GM12801 (cell line): ENCODE measurements at regions not wholly inside any gene's neighbourhood (a gene's known extent, or its start where the extent isn't known, plus 50 kb on each side); places are given as distances from the start of the nearest gene placed in this dataset.

ENCODE experiments used
- TF ChIP-seq, protein P1 (sequence below): IDR thresholded peaks from one replicate; pipeline ENCODE4 v1.5.1; 2011; ENCODE audit warnings: control low read depth; ENCODE audit not compliant: insufficient read length; ENCODE audit errors: extremely low read depth

DNA sequence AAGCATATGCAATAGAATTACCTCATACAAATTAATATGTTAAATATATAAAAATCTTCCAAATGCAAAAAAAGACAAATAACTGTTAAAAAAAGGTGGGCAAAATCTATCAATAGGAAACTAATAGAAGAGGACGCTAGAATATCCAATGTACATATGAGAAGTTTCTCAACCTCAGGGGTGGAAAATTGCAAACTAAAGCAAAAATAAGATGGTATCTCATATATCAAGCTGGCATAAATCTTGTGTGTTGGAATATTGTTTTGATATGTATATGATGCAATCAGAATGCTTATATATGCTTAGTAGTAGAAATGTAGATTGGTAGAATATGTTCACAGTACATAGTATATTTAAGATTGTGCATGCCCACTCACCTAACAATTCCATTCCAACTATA is 395.0 kb upstream of the OPRM1 start:
- TF ChIP-seq, protein P1, sequence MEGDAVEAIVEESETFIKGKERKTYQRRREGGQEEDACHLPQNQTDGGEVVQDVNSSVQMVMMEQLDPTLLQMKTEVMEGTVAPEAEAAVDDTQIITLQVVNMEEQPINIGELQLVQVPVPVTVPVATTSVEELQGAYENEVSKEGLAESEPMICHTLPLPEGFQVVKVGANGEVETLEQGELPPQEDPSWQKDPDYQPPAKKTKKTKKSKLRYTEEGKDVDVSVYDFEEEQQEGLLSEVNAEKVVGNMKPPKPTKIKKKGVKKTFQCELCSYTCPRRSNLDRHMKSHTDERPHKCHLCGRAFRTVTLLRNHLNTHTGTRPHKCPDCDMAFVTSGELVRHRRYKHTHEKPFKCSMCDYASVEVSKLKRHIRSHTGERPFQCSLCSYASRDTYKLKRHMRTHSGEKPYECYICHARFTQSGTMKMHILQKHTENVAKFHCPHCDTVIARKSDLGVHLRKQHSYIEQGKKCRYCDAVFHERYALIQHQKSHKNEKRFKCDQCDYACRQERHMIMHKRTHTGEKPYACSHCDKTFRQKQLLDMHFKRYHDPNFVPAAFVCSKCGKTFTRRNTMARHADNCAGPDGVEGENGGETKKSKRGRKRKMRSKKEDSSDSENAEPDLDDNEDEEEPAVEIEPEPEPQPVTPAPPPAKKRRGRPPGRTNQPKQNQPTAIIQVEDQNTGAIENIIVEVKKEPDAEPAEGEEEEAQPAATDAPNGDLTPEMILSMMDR, result no peak

DNA sequence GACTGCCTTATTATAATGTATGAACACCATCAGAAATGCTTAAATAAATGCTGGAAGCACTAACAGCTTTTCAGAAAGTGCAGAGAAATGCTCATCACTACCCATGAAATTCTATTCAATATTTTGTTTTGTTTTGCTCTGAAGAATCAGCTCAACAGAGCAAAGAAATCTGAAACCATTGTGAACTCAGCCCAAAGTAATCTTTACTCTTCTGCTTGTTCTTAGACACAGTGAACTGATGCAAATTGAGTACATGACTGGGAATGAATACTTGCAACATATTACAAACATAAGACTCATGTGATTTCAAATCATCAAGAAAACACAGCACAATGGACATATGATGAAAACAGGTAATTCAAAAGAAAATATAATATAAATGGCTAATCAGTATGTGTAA is 404.6 kb upstream of the OPRM1 start:
- TF ChIP-seq, protein P1, result no peak

DNA sequence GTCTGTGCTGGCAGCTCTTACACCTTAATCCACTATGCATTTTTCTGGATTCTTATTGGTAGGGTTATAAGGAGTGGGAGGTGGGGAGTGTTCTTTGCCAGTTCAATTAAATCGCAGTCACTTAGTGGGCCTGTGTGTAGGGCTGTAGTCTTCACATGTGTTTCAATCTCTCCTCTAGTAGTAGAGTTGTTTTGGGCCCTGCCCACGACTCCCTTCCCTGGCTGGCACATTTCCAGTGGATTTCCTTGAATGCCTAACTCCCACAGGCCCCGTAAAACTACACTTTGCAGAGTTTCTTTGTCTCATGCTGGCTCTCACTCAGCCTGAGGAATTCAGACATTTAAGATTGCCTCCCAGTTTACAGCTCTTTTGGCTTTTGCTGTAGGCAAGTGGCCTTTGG is 414.0 kb upstream of the OPRM1 start:
- TF ChIP-seq, protein P1, result no peak

DNA sequence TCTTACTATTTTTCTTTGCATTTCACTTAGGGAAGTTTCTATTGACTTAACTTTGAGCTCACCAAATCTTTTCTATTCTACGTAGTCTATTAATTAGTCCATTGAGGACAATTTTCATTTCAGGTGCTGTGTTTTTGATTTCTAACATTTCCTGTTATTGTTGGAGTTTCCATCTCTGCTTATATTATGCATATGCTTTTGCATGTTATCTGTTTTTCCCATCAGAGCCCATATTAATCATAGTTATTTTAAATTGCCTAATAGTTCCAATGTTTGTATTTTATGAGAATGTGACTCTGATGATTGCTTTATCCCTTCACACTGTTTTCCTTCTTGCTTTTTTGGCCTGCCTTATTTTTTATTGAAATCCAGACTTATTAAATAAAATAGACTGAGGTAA is 414.5 kb upstream of the OPRM1 start:
- TF ChIP-seq, protein P1, result no peak

DNA sequence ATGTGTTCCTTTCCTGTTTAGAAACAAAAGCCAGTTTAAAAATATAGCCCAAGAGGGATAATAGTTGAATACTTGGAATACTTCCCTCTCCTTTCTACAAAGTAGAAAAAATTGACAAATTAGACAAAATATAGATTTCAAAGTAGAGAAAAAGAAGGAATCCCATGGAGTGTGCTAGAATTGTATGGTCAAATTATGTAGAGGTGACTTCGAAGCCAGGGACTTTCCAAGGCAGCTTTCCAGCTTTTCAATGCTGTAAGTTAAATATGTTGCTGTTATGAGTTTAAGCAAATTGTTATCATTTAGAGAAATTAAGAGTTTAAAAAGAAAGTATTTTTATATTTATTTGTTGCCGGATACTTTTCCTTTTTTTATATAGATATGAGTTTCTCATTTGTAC is 415.5 kb upstream of the OPRM1 start:
- TF ChIP-seq, protein P1, result no peak

DNA sequence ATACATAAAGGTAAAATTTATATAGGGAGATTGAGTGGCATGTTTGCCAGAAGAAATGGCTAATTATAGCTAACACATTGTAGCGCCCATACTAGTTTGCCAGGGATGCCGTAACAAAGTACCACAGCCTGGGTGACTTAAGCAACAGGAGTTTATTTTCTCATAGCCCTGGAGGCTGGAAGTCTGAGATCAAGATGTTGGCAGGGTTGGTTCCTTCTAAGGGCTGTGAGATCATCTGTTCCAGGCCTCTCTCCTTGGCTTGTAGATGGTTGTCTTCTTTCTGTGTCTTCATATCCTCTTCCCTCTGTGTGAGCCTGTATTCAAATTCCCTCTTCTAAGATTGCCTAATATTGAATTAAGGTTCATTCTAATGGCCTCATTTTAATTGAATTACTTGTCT is 417.5 kb upstream of the OPRM1 start:
- TF ChIP-seq, protein P1, result no peak

DNA sequence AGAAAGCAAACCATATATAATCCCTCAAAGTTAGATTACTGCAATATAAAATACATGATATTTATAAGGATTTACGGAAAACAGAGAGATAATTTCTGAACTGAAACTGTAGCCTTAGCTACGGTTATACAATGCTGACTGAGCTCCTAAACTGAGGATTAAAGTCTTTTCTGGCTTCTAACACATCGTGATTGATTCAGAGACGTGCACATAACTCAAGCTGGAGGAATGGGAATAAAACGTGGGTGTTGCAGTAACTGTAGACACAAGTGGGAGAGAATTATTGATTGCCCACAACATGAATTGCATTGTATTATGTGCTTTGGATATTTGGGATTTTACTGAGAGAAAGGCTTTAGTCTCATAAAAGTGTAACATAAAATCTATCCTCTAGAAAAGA is 418.0 kb upstream of the OPRM1 start:
- TF ChIP-seq, protein P1, result no peak
